K562 (cell line): ENCODE measurements at regions not wholly inside any gene's neighbourhood (a gene's known extent, or its start where the extent isn't known, plus 50 kb on each side); places are given as distances from the start of the nearest gene placed in this dataset.
"Not testable (repeated sequence)": the region's sequence is repeated elsewhere in the genome, so short reads cannot be mapped to it uniquely, and the experiment has no call there.

Experiments used
- E2F6 ChIP-seq, 2 experiments: IDR thresholded peaks; 2 replicates each; pipeline ENCODE4 v1.6.1; 2011; ENCODE audit warnings: borderline replicate concordance in 1 of 2, control low read depth in 1 of 2, low read depth in 1 of 2, low read length in 1 of 2, mild to moderate bottlenecking in 1 of 2, mixed read lengths in 1 of 2, moderate library complexity in 1 of 2; ENCODE audit not compliant: insufficient read depth in 1 of 2, insufficient read length in 1 of 2, poor library complexity in 1 of 2, severe bottlenecking in 1 of 2; ENCODE audit errors: extremely low read depth in 1 of 2
- MAFG ChIP-seq: fragments of 450-650 bp; conservative IDR thresholded peaks from 2 replicates; pipeline ENCODE4 v1.6.1; 2016; ENCODE audit warnings: missing genetic modification characterization, missing compliant biosample characterization
- ZNF311 ChIP-seq: fragments of 250-450 bp; sonication (Bioruptor Pico); IDR thresholded peaks from 2 replicates; pipeline ENCODE4 v1.4.0; 2020; ENCODE audit warnings: mild to moderate bottlenecking, moderate library complexity

DNA sequence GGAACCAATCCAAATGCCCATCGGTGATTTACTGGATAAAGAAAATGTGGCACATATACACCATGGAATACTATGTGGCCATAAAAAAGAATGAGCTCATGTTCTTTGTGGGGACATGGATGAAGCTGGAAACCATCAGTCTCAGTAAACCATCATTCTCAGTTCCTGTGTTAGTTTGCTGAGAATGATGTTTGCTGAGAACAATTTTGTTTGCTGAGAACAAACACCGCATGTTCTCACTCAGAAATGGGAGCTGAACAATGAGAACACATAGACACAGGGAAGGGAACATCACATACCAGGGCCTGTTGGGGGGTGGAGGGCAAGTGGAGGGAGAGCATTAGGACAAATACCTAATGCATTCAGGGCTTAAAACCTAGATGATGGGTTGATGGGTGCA lies 185.5 kb downstream of the ANXA1 start:
- not testable (repeated sequence) for TF ChIP-seq ZNF311 (CRISPR knock-in tag); E2F6 (IDR thresholded peaks at IDR 0.05; ENCODE audit: borderline replicate concordance in 1 of 2, extremely low read depth in 1 of 2, insufficient read depth in 1 of 2, insufficient read length in 1 of 2, low read depth in 1 of 2, low read length in 1 of 2, poor library complexity in 1 of 2, severe bottlenecking in 1 of 2); MAFG (tag)
